ENCODE measurements at regions not wholly inside any gene's neighbourhood (a gene's known extent, or its start where the extent isn't known, plus 50 kb on each side); places are given as distances from the start of the nearest gene placed in this dataset.

DNA sequence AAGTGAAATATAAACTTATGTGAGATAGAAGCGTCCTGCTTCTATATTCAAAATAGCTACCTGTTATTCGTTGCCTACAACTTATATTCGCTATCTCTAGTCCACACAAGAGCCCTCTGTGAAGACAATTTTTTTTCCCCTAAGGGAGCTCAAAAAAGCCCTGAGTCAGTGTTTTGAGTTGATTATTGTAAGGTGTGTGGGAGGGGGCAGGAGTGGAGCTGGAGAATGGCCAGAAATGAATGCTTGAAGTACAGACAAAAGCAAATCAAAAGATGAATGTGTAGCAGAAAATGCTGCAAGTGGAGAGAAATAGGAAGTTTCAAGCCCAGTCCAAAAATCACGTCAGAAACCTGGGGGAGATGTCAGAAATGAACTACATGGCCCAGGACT is 655.0 kb upstream of the LCORL start:
- no peak for ATAC-seq (ENCODE audit: low read depth)
- Mint-ChIP-seq H3K27ac (no peak overlapping the region), H3K36me3 (no peaks in the 10 kb centered on the region), H3K4me3 (no peak overlapping the region), H3K9me3 (no peaks in the 10 kb centered on the region), H3K27me3 (no peaks in the 10 kb centered on the region), H3K4me1 (no peaks in the 10 kb centered on the region)
- no peak for DNase-seq (ENCODE audit: low spot score in 2 of 2)

DNA sequence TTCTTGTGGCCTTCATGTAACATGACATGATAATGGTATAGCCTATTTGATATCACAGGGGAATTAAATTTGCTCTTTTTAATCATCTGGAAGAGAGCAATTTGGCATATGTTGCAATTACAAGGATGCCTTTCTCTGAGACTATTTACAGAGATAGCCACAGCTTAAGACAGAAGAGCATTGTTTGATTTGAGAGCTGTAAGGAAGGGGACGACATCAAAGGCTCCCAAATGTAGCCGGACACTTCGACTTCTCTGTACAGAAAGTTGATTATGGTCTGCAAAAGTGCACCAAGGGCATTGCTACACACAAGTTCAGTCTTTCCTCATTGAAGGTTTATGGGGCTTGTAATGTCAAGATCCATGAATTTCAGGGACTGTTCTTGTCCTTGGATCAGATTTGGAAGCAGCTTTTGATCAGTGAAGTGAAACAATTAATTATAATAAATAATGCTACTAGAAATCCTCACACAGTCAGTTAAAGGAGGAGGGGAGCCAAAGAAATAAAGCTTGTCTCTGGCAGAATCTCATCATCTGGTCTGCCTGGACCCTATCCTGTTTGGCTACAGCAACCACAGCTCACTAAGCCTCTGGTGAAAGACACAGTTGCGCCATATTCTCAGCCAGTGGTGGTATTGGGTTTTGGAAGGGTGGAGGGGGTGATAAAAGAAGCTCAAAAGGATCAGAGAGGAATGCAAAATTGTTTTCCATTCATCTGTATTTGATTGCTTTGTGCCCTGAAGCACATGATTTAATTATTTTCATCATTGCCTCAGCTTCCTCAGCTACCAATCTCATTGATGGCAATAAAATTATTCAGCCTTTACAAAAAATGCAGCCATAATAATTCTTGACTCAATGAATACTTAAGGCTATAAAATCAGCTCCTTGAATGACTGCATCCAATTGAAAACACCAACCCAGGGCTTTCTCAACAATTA is 654.3 kb upstream of the LCORL start:
- Mint-ChIP-seq H3K4me1 (no peaks in the 10 kb centered on the region), H3K9me3 (no peaks in the 10 kb centered on the region), H3K4me3 (no peak overlapping the region), H3K36me3 (no peaks in the 10 kb centered on the region), H3K27me3 (no peaks in the 10 kb centered on the region), H3K27ac (no peak overlapping the region)
- ATAC-seq (ENCODE audit: low read depth): no peak
- no peak for DNase-seq (ENCODE audit: low spot score in 2 of 2)

DNA sequence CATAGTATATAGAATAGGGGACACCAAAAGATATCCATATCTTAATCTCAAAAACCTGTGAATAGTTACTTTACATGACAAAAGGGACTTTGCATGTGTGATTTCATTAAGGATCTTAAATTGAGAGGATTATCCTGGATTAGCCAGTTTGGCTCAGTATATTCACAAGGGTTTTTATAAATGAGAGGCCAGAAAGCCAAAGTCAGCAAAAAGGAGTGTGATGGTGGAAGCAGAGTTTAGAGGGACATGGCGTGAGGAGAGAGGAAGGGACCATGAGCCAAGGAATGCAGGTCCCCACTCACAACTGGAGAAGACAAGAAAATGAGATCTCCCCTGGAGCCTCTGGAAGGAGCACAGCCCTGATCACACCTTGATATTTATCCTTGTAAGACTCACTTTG is 648.5 kb upstream of the LCORL start:
- Mint-ChIP-seq H3K27ac (no peak overlapping the region), H3K4me1 (no peaks in the 10 kb centered on the region), H3K27me3 (no peaks in the 10 kb centered on the region), H3K4me3 (no peak overlapping the region), H3K9me3 (no peaks in the 10 kb centered on the region), H3K36me3 (no peaks in the 10 kb centered on the region)
- no peak for ATAC-seq (ENCODE audit: low read depth)
- DNase-seq (ENCODE audit: low spot score in 2 of 2): no peak

DNA sequence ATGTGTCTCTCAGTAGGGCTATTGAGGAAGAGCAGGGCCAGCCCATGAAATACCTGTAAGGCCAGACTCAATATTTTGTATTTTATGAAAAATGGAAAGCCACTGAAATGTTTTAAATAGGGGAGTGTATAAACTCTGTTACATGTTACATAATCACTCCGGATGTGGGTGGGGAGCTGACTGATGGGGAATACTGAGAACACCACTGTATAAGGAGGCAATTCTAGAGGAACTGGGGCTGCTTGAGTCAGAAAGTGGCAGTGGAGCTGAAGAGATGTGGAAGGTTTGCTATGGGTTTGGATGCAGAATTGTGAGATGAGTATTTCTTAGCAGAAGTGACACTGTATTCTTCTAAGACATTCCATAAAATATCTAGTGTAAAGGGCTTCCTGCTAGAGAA is 647.8 kb upstream of the LCORL start:
- no peaks in the 10 kb centered on the region for H3K4me1 Mint-ChIP-seq
- ATAC-seq (ENCODE audit: low read depth) (no peak), DNase-seq (ENCODE audit: low spot score in 2 of 2) (no peak)
- no peak overlapping the region for H3K27ac Mint-ChIP-seq
- no peaks in the 10 kb centered on the region for H3K27me3 Mint-ChIP-seq
- no peaks in the 10 kb centered on the region for H3K9me3 Mint-ChIP-seq
- no peaks in the 10 kb centered on the region for H3K36me3 Mint-ChIP-seq
- H3K4me3 Mint-ChIP-seq: no peak overlapping the region

DNA sequence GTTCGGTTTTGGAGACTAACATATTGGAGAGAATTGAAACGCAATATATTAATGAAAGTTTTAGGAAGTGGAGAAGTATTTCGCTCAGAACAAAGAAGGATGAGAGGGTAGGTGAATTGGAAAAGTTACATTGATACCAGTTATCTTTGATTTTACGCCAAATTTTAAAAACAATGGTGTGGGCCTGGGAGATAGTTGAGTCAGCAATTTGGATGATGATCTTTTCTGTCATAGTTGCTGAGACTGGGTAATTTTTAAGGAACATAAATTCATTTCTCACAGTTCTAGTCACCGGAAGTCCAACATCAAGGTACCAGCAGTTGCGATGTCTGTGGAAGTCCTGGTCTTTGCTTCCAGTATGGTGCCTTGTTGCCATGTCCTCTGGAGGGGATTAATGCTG is 644.8 kb upstream of the LCORL start:
- no peaks in the 10 kb centered on the region for H3K36me3 Mint-ChIP-seq
- ATAC-seq (ENCODE audit: low read depth) (no peak), DNase-seq (ENCODE audit: low spot score in 2 of 2) (no peak)
- H3K9me3 Mint-ChIP-seq: no peaks in the 10 kb centered on the region
- no peaks in the 10 kb centered on the region for H3K27me3 Mint-ChIP-seq
- H3K4me3 Mint-ChIP-seq: no peak overlapping the region
- no peak overlapping the region for H3K27ac Mint-ChIP-seq
- H3K4me1 Mint-ChIP-seq: no peaks in the 10 kb centered on the region

DNA sequence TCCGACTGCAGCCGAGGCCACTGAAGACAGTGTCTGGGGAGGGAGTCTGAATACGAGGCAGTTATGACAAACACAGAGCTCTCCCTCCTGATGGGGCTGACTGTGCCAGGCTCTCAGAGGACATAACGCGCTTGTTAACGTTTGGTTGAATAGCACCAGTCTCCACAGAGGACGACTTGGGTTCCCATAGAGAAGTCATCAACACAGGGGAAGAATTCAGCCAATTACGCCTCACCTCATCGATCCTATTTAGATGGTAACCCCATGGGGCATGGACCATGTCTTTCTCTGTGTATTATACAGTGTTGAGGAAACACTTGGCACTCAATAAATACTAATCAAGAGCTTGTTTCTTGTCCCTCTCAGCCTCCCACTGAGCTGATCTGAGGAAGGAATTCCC is 642.6 kb upstream of the LCORL start:
- no peaks in the 10 kb centered on the region for H3K4me1 Mint-ChIP-seq
- no peaks in the 10 kb centered on the region for H3K9me3 Mint-ChIP-seq
- no peaks in the 10 kb centered on the region for H3K36me3 Mint-ChIP-seq
- H3K27ac Mint-ChIP-seq: no peak overlapping the region
- H3K4me3 Mint-ChIP-seq: no peak overlapping the region
- H3K27me3 Mint-ChIP-seq: no peaks in the 10 kb centered on the region
- DNase-seq (ENCODE audit: low spot score in 2 of 2) (no peak), ATAC-seq (ENCODE audit: low read depth) (no peak)

DNA sequence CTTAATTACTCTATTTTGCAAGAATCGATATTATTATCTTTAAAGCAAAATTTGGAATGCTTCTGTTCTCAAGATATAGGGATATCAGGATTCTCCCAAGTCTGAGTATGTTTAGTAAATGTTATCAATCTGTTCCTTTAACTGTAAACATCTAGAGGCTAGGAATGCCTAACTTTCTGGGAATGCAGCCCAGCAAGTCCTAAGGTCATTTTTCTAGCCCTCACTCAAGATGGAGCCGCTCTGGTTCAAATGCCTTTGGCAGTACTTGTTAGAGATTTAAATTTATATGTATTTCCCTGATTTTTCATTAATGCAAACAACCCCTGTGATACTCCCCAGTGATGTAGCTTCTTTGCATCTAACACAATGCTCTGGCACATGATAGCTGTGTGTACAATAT is 623.8 kb upstream of the LCORL start:
- ATAC-seq (ENCODE audit: low read depth) (no peak), DNase-seq (ENCODE audit: low spot score in 2 of 2) (no peak)
- Mint-ChIP-seq H3K4me3 (no peak overlapping the region), H3K9me3 (peaks cover 11% of the 10 kb centered on the region), H3K27me3 (peaks cover 1% of the 10 kb centered on the region), H3K27ac (no peak overlapping the region), H3K4me1 (no peaks in the 10 kb centered on the region), H3K36me3 (no peaks in the 10 kb centered on the region)

DNA sequence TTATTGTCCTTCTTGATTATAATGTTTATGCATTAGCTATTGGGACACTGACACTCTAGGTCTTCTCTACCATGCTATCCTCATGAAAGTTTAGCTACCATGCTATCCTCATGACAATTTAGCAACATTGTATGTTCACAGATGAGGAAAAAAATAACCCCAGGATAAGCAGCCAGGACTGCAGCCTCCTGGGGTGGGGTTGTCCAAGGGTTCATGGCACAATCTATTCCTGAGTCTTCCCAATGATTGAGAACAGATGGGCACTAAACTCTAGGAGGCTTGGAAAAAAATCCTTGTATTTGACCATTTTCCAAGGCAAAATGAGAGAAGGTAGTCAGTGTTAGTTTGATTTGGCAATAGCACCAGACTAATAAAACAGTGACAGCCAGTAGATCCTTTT is 619.8 kb upstream of the LCORL start:
- no peaks in the 10 kb centered on the region for H3K36me3 Mint-ChIP-seq
- no peak overlapping the region for H3K4me3 Mint-ChIP-seq
- ATAC-seq (ENCODE audit: low read depth): no peak
- H3K27me3 Mint-ChIP-seq: peaks cover 1% of the 10 kb centered on the region
- DNase-seq (ENCODE audit: low spot score in 2 of 2): no peak
- H3K9me3 Mint-ChIP-seq: no peaks in the 10 kb centered on the region
- no peak overlapping the region for H3K27ac Mint-ChIP-seq
- H3K4me1 Mint-ChIP-seq: no peaks in the 10 kb centered on the region

DNA sequence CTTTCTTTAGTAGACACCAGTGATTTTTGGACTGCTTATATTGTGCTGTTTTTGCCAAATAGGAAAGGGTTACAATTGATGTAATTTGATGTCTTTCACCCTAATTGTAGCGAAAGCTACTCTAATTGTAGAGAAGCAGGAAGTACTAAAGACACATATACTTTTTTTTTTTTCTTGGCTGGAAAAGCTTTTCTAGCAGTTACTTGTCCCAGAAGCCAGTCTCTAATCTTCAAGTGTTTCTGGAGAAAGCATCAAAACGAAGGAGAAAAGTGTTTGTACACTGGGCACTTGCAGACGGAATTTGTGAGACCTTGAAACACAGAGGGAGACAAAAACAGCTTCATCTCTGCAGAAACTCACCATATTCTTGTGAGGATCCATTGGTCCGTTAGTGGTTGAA is 616.5 kb upstream of the LCORL start:
- H3K27me3 Mint-ChIP-seq: no peaks in the 10 kb centered on the region
- ATAC-seq (ENCODE audit: low read depth): no peak
- H3K27ac Mint-ChIP-seq: no peak overlapping the region

DNA sequence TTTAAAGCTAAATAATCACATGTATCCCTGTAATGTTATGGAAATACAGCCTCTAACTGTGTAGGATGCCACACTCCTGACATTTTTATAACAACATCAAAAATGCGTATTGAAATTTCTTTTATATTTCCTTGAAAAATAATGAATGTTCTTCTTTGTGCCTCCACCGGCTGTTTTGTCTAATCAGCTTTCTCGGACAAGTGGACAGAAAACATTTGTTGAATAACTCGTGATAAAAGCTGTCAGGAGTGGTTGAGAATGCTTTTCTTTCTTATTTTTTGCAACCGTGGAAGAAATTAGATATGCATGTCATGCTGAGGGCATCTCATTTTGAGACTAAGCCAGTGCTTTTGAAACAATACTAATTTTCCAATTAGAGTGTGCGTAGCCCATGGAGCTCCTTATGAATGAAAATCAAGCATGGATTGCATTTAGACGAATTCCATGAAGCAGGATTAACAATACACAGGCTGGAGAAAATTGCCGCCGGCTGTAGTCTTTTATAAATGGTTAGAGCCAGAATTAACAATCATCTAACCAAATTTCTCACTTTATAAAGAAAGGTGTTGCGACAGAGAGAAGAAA is 614.5 kb upstream of the LCORL start:
- H3K4me1 Mint-ChIP-seq: no peaks in the 10 kb centered on the region
- no peak overlapping the region for H3K27ac Mint-ChIP-seq
- DNase-seq (ENCODE audit: low spot score in 2 of 2) (no peak), ATAC-seq (ENCODE audit: low read depth) (no peak)
- H3K36me3 Mint-ChIP-seq: no peaks in the 10 kb centered on the region
- no peak overlapping the region for H3K4me3 Mint-ChIP-seq
- peaks cover 3% of the 10 kb centered on the region for H3K27me3 Mint-ChIP-seq
- H3K9me3 Mint-ChIP-seq: no peaks in the 10 kb centered on the region

More for the DNA sequence above, 616.5 kb upstream of the LCORL start:
- H3K4me1 Mint-ChIP-seq: no peaks in the 10 kb centered on the region
- no peak overlapping the region for H3K4me3 Mint-ChIP-seq
- no peak for DNase-seq (ENCODE audit: low spot score in 2 of 2)
- no peaks in the 10 kb centered on the region for H3K9me3 Mint-ChIP-seq
- no peaks in the 10 kb centered on the region for H3K36me3 Mint-ChIP-seq

DNA sequence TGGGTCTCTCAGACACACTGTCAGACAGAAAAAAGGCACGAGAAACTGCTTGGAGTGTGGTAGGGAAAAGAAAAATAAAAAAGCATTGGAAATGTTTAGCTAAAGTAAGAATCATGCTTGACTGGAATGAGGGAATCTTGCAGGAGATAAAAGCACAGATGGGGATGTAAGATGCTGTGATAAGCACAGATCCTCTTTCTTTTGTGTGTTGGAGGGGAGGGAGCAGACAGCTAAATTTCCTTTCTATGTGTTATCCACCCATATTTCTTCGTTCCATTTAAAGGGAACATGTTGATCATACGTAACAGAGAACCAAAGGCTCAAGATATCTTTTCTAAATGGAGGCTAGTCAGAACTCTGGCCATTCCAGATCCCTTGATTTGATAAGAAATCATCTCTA is 614.0 kb upstream of the LCORL start:
- Mint-ChIP-seq H3K4me1 (no peaks in the 10 kb centered on the region), H3K27ac (no peak overlapping the region), H3K9me3 (no peaks in the 10 kb centered on the region), H3K4me3 (no peak overlapping the region), H3K36me3 (no peaks in the 10 kb centered on the region), H3K27me3 (peaks cover 3% of the 10 kb centered on the region)
- ATAC-seq (ENCODE audit: low read depth) (no peak), DNase-seq (ENCODE audit: low spot score in 2 of 2) (no peak)

DNA sequence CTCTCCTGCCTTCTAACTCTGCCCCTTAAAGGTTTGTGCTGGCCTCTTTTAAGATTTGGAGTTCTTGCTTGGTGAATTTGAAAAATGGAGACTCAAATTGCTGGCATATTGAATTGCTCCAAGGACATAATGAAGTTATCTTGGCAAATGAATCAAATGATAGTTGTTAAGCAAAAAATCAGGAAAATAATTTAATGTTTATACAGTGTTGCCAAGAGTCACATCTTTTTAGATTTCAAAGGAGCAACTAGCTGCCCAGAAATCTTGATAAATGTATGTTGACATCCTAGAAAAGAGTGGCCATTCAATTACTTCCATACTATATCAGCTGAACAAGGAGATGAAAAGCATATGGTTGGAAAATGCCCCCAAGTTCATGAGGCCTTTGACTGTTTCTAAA is 610.0 kb upstream of the LCORL start:
- no peak overlapping the region for H3K27ac Mint-ChIP-seq

DNA sequence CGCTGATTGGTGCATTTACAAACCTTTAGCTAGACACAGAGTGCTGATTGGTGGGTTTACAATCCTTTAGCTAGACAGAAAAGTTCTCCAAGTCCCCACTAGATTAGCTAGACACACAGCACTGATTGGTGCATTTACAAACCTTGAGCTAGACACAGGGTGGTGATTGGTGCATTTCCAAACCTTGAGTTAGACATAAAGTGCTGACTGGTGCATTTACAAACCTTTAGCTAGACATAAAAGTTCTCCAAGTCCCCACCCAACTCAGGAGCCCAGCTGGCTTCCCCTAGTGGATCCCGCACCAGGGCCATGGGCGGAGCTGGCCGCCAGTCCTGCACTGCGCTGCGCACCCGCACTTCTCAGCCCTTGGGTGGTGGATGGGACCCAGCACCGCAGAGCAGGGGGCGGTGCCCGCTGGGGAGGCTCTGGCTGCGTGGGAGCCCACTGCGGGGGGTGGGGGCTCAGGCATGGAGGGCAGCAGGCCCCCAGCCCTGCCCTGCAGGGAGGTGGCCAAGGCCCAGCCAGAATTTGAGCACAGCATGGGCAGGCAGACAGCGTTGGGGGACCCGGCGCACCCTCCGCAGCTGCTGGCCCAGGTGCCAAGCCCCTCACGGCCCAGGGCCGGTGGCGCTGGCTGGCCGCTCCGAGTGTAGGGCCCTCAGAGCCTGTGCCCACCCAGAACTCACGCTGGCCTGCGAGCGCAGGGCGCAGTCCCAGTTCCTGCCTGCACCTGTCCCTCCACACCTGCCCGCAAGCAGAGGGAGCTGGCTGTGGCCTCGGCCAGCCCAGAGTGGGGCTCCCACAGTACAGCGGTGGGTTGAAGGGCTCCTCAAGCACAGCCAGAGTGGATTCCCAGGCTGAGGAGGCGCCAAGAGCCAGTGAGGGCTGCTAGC is 608.9 kb upstream of the LCORL start:
- H3K9me3 Mint-ChIP-seq: no peaks in the 10 kb centered on the region
- no peak for ATAC-seq (ENCODE audit: low read depth)
- H3K27me3 Mint-ChIP-seq: peaks cover 3% of the 10 kb centered on the region
- no peak for DNase-seq (ENCODE audit: low spot score in 2 of 2)
- H3K27ac Mint-ChIP-seq: no peak overlapping the region
- H3K4me1 Mint-ChIP-seq: no peaks in the 10 kb centered on the region
- no peak overlapping the region for H3K4me3 Mint-ChIP-seq
- no peaks in the 10 kb centered on the region for H3K36me3 Mint-ChIP-seq

More for the DNA sequence above, 610.0 kb upstream of the LCORL start:
- H3K27me3 Mint-ChIP-seq: peaks cover 3% of the 10 kb centered on the region
- no peak for ATAC-seq (ENCODE audit: low read depth)
- DNase-seq (ENCODE audit: low spot score in 2 of 2): no peak
- no peak overlapping the region for H3K4me3 Mint-ChIP-seq
- no peaks in the 10 kb centered on the region for H3K4me1 Mint-ChIP-seq
- H3K36me3 Mint-ChIP-seq: no peaks in the 10 kb centered on the region
- no peaks in the 10 kb centered on the region for H3K9me3 Mint-ChIP-seq

DNA sequence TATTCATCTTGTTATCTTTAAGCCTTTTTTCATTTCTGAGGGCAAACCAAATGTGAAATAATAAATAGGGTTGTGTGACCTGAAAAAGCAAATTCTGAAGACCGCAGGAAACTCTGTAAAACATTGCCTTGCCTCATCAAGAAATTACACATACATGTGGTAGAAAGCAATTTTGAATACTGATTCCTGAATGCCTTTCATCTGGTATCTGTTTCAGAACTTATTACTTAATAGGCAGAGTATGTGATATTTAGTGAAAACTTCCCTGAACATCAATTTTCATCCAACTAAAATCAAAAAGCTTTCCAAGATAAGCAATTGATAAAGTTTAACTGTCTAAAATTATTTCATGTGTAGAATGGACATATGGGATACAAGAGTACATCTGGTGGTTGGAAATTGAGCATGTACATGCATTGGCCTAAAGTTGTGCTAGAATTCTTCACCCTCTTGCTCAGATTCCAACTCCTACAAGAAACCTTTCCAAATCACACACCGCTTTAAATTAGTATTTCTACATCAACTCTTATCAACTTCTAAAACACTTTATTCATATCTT is 606.0 kb upstream of the LCORL start:
- peaks cover 1% of the 10 kb centered on the region for H3K27me3 Mint-ChIP-seq
- no peak for DNase-seq (ENCODE audit: low spot score in 2 of 2)
- no peak overlapping the region for H3K27ac Mint-ChIP-seq
- no peak overlapping the region for H3K4me3 Mint-ChIP-seq
- peaks cover 2% of the 10 kb centered on the region for H3K9me3 Mint-ChIP-seq
- H3K36me3 Mint-ChIP-seq: no peaks in the 10 kb centered on the region
- no peak for ATAC-seq (ENCODE audit: low read depth)
- H3K4me1 Mint-ChIP-seq: no peaks in the 10 kb centered on the region
